B cell (primary cell): ENCODE measurements at regions not wholly inside any gene's neighbourhood (a gene's known extent, or its start where the extent isn't known, plus 50 kb on each side); places are given as distances from the start of the nearest gene placed in this dataset.

Experiments
- ATAC-seq: fragments of 200-7000 bp; cut with Tn5 transposase; one replicate; pipeline ENCODE4 v1.10.0; 2021; ENCODE audit warnings: low read depth, mild to moderate bottlenecking, moderate number of reproducible peaks, moderate library complexity
- CTCF ChIA-PET: fragments of 350-600 bp; sonication (Branson Sonifier 250); formaldehyde crosslinking; loops from one replicate; lab custom pipeline; 2021; ENCODE audit warnings: antibody characterized with exemption, inconsistent platforms; lab: Charles Lee
- POLR2A ChIA-PET: fragments of 350-600 bp; sonication (Branson Sonifier 250); formaldehyde crosslinking; loops from one replicate; lab custom pipeline; 2021; ENCODE audit warnings: antibody characterized with exemption; lab: Charles Lee
- DNase-seq: peaks from one replicate; pipeline ENCODE4 v3.0.0; 2013
- H2AFZ ChIP-seq: 2 replicates; pipeline ENCODE4 v1.6.1; 2012; ENCODE audit warnings: mild to moderate bottlenecking, low read depth, low read length; ENCODE audit not compliant: insufficient read depth, poor library complexity, severe bottlenecking
- H3K27ac ChIP-seq, 2 donors: 1 replicate in 1 of 2; 2 replicates in 1 of 2; pipeline ENCODE4 v1.5.1; 2012 to 2013; ENCODE audit warnings: low read length in 2 of 2, mild to moderate bottlenecking in 2 of 2, moderate library complexity in 1 of 2
- H3K27me3 ChIP-seq, 4 experiments: fragments of 200-600 bp in 1 of 4; sonication (generic) in 1 of 4; replicated peaks in 1 of 4; 1 replicate in 2 of 4; 2 replicates in 2 of 4; pipeline versions ENCODE4 v1.6.1 to v1.7.0; 2013 to 2016; ENCODE audit warnings: low read length in 3 of 4, mild to moderate bottlenecking in 2 of 4, mixed read lengths in 1 of 4, moderate library complexity in 1 of 4; ENCODE audit not compliant: insufficient read depth in 4 of 4, control insufficient read depth in 3 of 4; ENCODE audit errors: control extremely low read depth in 1 of 4
- H3K36me3 ChIP-seq, 2 experiments: replicated peaks in 1 of 2; 1 replicate in 1 of 2; 2 replicates in 1 of 2; pipeline versions ENCODE4 v1.6.1 to v1.7.1; 2013; ENCODE audit warnings: low read length in 1 of 2; ENCODE audit not compliant: insufficient read depth in 2 of 2, control insufficient read depth in 1 of 2; ENCODE audit errors: control extremely low read depth in 1 of 2, extremely low read depth in 1 of 2
- H3K4me1 ChIP-seq, 2 donors: fragments of 200-600 bp in 1 of 2; sonication (generic) in 1 of 2; 1 replicate in 1 of 2; 2 replicates in 1 of 2; pipeline versions ENCODE4 v1.5.1 to v1.6.1; 2013 to 2017; ENCODE audit warnings: low read length in 2 of 2; ENCODE audit not compliant: control insufficient read depth in 2 of 2, insufficient read depth in 2 of 2
- H3K4me2 ChIP-seq: replicated peaks from 2 replicates; pipeline ENCODE3; 2012; ENCODE audit warnings: mild to moderate bottlenecking, low read depth, low read length; ENCODE audit not compliant: poor library complexity, severe bottlenecking
- H3K4me3 ChIP-seq, 5 experiments: fragments of 200-600 bp in 1 of 5; sonication (generic) in 1 of 5; 1 replicate in 3 of 5; 2 replicates in 2 of 5; pipeline versions ENCODE4 v1.5.1 to v1.7.0; 2011 to 2016; ENCODE audit warnings: low read length in 4 of 5, mild to moderate bottlenecking in 4 of 5, low read depth in 2 of 5, control low read depth in 1 of 5, moderate library complexity in 1 of 5; ENCODE audit not compliant: insufficient read depth in 1 of 5; ENCODE audit errors: control extremely low read depth in 1 of 5, extremely low read depth in 1 of 5
- H3K79me2 ChIP-seq: fragments of 200-600 bp; sonication (generic); one replicate; pipeline ENCODE4 v1.6.0; 2016; ENCODE audit warnings: low read length; ENCODE audit not compliant: control insufficient read depth, insufficient read depth
- H3K9ac ChIP-seq: fragments of 200-600 bp; sonication (generic); 2 replicates; pipeline ENCODE4 v1.6.1; 2017; ENCODE audit warnings: mild to moderate bottlenecking, low read length, moderate library complexity
- H3K9me3 ChIP-seq, 3 donors: one replicate each; pipeline versions ENCODE4 v1.6.1 to v1.7.1; 2013; ENCODE audit warnings: low read length in 2 of 3; ENCODE audit not compliant: control insufficient read depth in 2 of 3, insufficient read depth in 1 of 3; ENCODE audit errors: control extremely low read depth in 1 of 3
- H4K20me1 ChIP-seq: 2 replicates; pipeline ENCODE4 v1.6.0; 2012; ENCODE audit warnings: mild to moderate bottlenecking, low read length; ENCODE audit not compliant: insufficient read depth, control insufficient read depth, poor library complexity, severe bottlenecking
- H3K27ac Mint-ChIP-seq: one replicate; pipeline ENCODE4 v1.8.0; 2021; ENCODE audit warnings: mixed read lengths
- H3K27me3 Mint-ChIP-seq: one replicate; pipeline ENCODE4 v1.8.0; 2021; ENCODE audit warnings: mixed read lengths
- H3K4me1 Mint-ChIP-seq: one replicate; pipeline ENCODE4 v1.8.0; 2021; ENCODE audit warnings: mixed read lengths
- H3K4me3 Mint-ChIP-seq: one replicate; pipeline ENCODE4 v1.8.0; 2021; ENCODE audit warnings: mixed read lengths
- H3K9me3 Mint-ChIP-seq: one replicate; pipeline ENCODE4 v1.8.0; 2022; ENCODE audit warnings: mixed read lengths; ENCODE audit not compliant: insufficient read depth
- EZH2 ChIP-seq: IDR thresholded peaks from 2 replicates; pipeline ENCODE4 v1.6.1; 2012; ENCODE audit warnings: borderline replicate concordance, low read depth, mild to moderate bottlenecking, moderate library complexity, low read length; ENCODE audit not compliant: insufficient read depth, poor library complexity, severe bottlenecking
- WGBS: methylation state at CpG from one replicate; pipeline ENCODE4 v1.1.5; 2013; ENCODE audit warnings: missing lambda C conversion rate; ENCODE audit not compliant: insufficient coverage; 5-methylcytosine and 5-hydroxymethylcytosine counted together
- intact Hi-C: fragments of 100-400 bp; cut with micrococcal nuclease; formaldehyde crosslinking; loops from one replicate; pipeline ENCODE4 v1.10.0; 2022
- TF ChIP-seq, protein P1 (sequence below): fragments of 200-600 bp; IDR thresholded peaks from one replicate; pipeline ENCODE4 v1.8.0; 2022; ENCODE audit warnings: antibody characterized with exemption, mild to moderate bottlenecking

- no peak for TF ChIP-seq EZH2
- TF ChIP-seq, protein P1, sequence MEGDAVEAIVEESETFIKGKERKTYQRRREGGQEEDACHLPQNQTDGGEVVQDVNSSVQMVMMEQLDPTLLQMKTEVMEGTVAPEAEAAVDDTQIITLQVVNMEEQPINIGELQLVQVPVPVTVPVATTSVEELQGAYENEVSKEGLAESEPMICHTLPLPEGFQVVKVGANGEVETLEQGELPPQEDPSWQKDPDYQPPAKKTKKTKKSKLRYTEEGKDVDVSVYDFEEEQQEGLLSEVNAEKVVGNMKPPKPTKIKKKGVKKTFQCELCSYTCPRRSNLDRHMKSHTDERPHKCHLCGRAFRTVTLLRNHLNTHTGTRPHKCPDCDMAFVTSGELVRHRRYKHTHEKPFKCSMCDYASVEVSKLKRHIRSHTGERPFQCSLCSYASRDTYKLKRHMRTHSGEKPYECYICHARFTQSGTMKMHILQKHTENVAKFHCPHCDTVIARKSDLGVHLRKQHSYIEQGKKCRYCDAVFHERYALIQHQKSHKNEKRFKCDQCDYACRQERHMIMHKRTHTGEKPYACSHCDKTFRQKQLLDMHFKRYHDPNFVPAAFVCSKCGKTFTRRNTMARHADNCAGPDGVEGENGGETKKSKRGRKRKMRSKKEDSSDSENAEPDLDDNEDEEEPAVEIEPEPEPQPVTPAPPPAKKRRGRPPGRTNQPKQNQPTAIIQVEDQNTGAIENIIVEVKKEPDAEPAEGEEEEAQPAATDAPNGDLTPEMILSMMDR: no peak
- H3K79me2 ChIP-seq: no peaks in the 10 kb centered on the region
- DNase-seq: no peak
- ChIA-PET POLR2A (no interaction called here), CTCF (interaction anchor here (1.3 kb wide), 1 partner anchor 301 kb away, joined by 3 read pairs; no protein-coding TSS in a partner anchor)
- H3K4me2 ChIP-seq: no peak overlapping the region
- peak overlapping the region; percentile 27 for H3K27ac Mint-ChIP-seq
- H2AFZ ChIP-seq: peak overlapping the region; percentile 10
- no peak for ATAC-seq
- no peaks in the 10 kb centered on the region for H3K36me3 ChIP-seq
- peaks cover 40% of the 10 kb centered on the region for H3K4me1 Mint-ChIP-seq
- H3K9me3 ChIP-seq: no peaks in the 10 kb centered on the region
- H3K27ac ChIP-seq: no peak overlapping the region
- no peaks in the 10 kb centered on the region for H3K9me3 Mint-ChIP-seq
- no peaks in the 10 kb centered on the region for H4K20me1 ChIP-seq
- 40% methylated on average over 2 of the region's 4 CpGs for WGBS
- H3K27me3 ChIP-seq: no peaks in the 10 kb centered on the region
- no peaks in the 10 kb centered on the region for H3K27me3 Mint-ChIP-seq
- H3K4me3 ChIP-seq: no peak overlapping the region
- peaks cover 33 to 37% of the 10 kb centered on the region in 2 donors for H3K4me1 ChIP-seq
- H3K4me3 Mint-ChIP-seq: no peak overlapping the region
- H3K9ac ChIP-seq: no peak overlapping the region
- intact Hi-C loops: no loop called here
Observed at GRCh38 chr1:108082738-108083562, 117.2 kb downstream of the SLC25A24 start.

DNA sequence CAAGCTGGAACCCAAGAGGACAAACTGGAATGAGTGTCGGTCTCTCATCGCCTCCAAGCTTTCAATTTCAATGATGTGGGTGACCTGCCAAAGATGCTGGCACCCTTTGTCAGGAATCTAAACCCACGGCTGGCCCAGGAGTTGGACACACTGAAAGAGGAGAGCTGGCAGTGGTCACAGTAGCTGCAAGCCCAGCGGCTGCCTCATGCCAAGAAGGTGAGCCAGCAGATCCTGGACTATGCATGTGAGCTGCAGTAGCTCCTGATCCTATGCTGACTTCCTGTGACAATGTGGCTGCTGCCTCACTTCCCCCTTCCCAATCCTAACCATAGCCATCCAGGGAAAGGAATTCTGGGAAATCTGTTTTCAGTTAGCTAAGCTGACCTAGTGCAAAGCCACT is 117.0 kb upstream of the VAV3 start:
- 100% methylated on average over 4 of the region's 4 CpGs for WGBS
- no peaks in the 10 kb centered on the region for H3K9me3 ChIP-seq
- no peak overlapping the region for H2AFZ ChIP-seq
- Mint-ChIP-seq H3K27ac (no peak overlapping the region), H3K4me1 (peaks cover 50% of the 10 kb centered on the region), H3K27me3 (no peaks in the 10 kb centered on the region), H3K4me3 (no peak overlapping the region), H3K9me3 (no peaks in the 10 kb centered on the region)
- CTCF ChIA-PET: no interaction called here
- H3K27ac ChIP-seq: no peak overlapping the region
- no peaks in the 10 kb centered on the region for H3K79me2 ChIP-seq
- H3K4me1 ChIP-seq: peaks cover 41 to 46% of the 10 kb centered on the region in 2 donors
- H3K27me3 ChIP-seq: no peaks in the 10 kb centered on the region
- no peak for ATAC-seq
- no peak overlapping the region for H3K9ac ChIP-seq
- no peak overlapping the region for H3K4me2 ChIP-seq
- H3K36me3 ChIP-seq: no peaks in the 10 kb centered on the region
- intact Hi-C loops: no loop called here
- POLR2A ChIA-PET: no interaction called here
- DNase-seq: no peak
- TF ChIP-seq, protein P1: no peak
- TF ChIP-seq EZH2: no peak
- H4K20me1 ChIP-seq: no peaks in the 10 kb centered on the region
- no peak overlapping the region for H3K4me3 ChIP-seq
